Neural progenitor cell (in vitro differentiated cells): ENCODE measurements at regions not wholly inside any gene's neighbourhood (a gene's known extent, or its start where the extent isn't known, plus 50 kb on each side); places are given as distances from the start of the nearest gene placed in this dataset.

Experiments
- DNase-seq: peaks from one replicate; pipeline ENCODE4 v3.0.0-alpha.2; 2016; ENCODE audit warnings: low spot score
- H2AFZ ChIP-seq: fragments of 200-600 bp; sonication (generic); replicated peaks from 2 replicates; pipeline ENCODE4 v1.6.1; 2016; ENCODE audit warnings: antibody characterized with exemption
- H3F3A ChIP-seq: fragments of 200-600 bp; sonication (generic); 2 replicates; pipeline ENCODE4 v1.6.1; 2016; ENCODE audit warnings: antibody characterized with exemption, low read depth
- H3K27ac ChIP-seq: fragments of 200-600 bp; sonication (generic); 2 replicates; pipeline ENCODE4 v1.5.1; 2016; ENCODE audit warnings: mild to moderate bottlenecking
- H3K27me3 ChIP-seq: fragments of 200-600 bp; sonication (generic); 2 replicates; pipeline ENCODE4 v1.6.1; 2016; ENCODE audit warnings: mild to moderate bottlenecking, moderate library complexity
- H3K36me3 ChIP-seq: fragments of 200-600 bp; sonication (generic); 2 replicates; pipeline ENCODE4 v1.5.1; 2016
- H3K4me1 ChIP-seq: fragments of 200-600 bp; sonication (generic); 2 replicates; pipeline ENCODE4 v1.6.1; 2016; ENCODE audit warnings: mixed run types
- H3K4me2 ChIP-seq: fragments of 200-600 bp; sonication (generic); 2 replicates; pipeline ENCODE4 v1.6.1; 2016
- H3K4me3 ChIP-seq: fragments of 200-600 bp; sonication (generic); 2 replicates; pipeline ENCODE4 v1.5.1; 2016
- H3K79me2 ChIP-seq: fragments of 200-600 bp; sonication (generic); 2 replicates; pipeline ENCODE4 v1.6.1; 2016; ENCODE audit warnings: low read depth
- H3K9ac ChIP-seq: fragments of 200-600 bp; sonication (generic); 2 replicates; pipeline ENCODE4 v1.6.1; 2016
- H3K9me3 ChIP-seq: fragments of 200-600 bp; sonication (generic); 2 replicates; pipeline ENCODE4 v1.5.1; 2016; ENCODE audit warnings: low read depth
- H4K20me1 ChIP-seq: fragments of 200-600 bp; sonication (generic); 2 replicates; pipeline ENCODE4 v1.6.1; 2016; ENCODE audit warnings: low read depth
- H3K27ac Mint-ChIP-seq: 3 replicates; pipeline ENCODE4 v1.8.0; 2021; ENCODE audit warnings: mixed read lengths
- H3K27me3 Mint-ChIP-seq: 2 replicates; pipeline ENCODE4 v1.8.0; 2022; ENCODE audit warnings: low read depth, mild to moderate bottlenecking, inconsistent platforms, moderate library complexity, mixed read lengths; ENCODE audit not compliant: insufficient read depth
- H3K36me3 Mint-ChIP-seq: 3 replicates; pipeline ENCODE4 v1.8.0; 2021; ENCODE audit warnings: mixed read lengths
- H3K4me1 Mint-ChIP-seq: 3 replicates; pipeline ENCODE4 v1.8.0; 2021; ENCODE audit warnings: mixed read lengths
- H3K4me3 Mint-ChIP-seq: 3 replicates; pipeline ENCODE4 v1.8.0; 2021; ENCODE audit warnings: mild to moderate bottlenecking, moderate library complexity, mixed read lengths
- H3K9me3 Mint-ChIP-seq: 3 replicates; pipeline ENCODE4 v1.8.0; 2020; ENCODE audit warnings: mixed read lengths
- CTCF ChIP-seq: fragments of 200-600 bp; sonication (generic); IDR thresholded peaks from 2 replicates; pipeline ENCODE4 v1.5.1; 2017; ENCODE audit warnings: antibody characterized with exemption, mild to moderate bottlenecking
- EZH2 ChIP-seq: fragments of 200-600 bp; sonication (generic); IDR thresholded peaks from 2 replicates; pipeline ENCODE4 v1.6.1; 2017; ENCODE audit warnings: antibody characterized with exemption, mild to moderate bottlenecking, moderate library complexity
- EZH2phosphoT487 ChIP-seq: fragments of 200-600 bp; sonication (generic); IDR thresholded peaks from 2 replicates; pipeline ENCODE4 v1.6.1; 2017; ENCODE audit warnings: antibody characterized with exemption

- peaks cover 5% of the 10 kb centered on the region for H3K27me3 Mint-ChIP-seq
- DNase-seq, result no peak
- no peak overlapping the region for H3K27ac ChIP-seq
- H4K20me1 ChIP-seq, result no peaks in the 10 kb centered on the region
- H3K36me3 ChIP-seq, result no peaks in the 10 kb centered on the region
- H3K4me1 ChIP-seq, result no peaks in the 10 kb centered on the region
- TF ChIP-seq CTCF (no peak), EZH2 (no peak), EZH2phosphoT487 (no peak)
- H3K4me3 Mint-ChIP-seq, result no peak overlapping the region
- no peaks in the 10 kb centered on the region for H3K79me2 ChIP-seq
- no peaks in the 10 kb centered on the region for H3K9me3 Mint-ChIP-seq
- no peaks in the 10 kb centered on the region for H3K9me3 ChIP-seq
- H3K4me3 ChIP-seq, result no peak overlapping the region
- no peak overlapping the region for H3K9ac ChIP-seq
- H3K27me3 ChIP-seq, result no peaks in the 10 kb centered on the region
- no peaks in the 10 kb centered on the region for H3K36me3 Mint-ChIP-seq
- H3K27ac Mint-ChIP-seq, result no peak overlapping the region
- no peak overlapping the region for H3K4me2 ChIP-seq
- H3K4me1 Mint-ChIP-seq, result peaks cover 3% of the 10 kb centered on the region
- H3F3A ChIP-seq, result no peaks in the 10 kb centered on the region
- no peak overlapping the region for H2AFZ ChIP-seq
These were observed 153.3 kb upstream of the RUNX1 start for GRCh38 chr21:35202431-35202830.

- Histone ChIP-seq H3K27me3 (no peaks in the 10 kb centered on the region), H3K27ac (no peak overlapping the region), H3K9me3 (no peaks in the 10 kb centered on the region), H3K36me3 (no peaks in the 10 kb centered on the region), H3K9ac (no peak overlapping the region), H4K20me1 (no peaks in the 10 kb centered on the region), H2AFZ (no peak overlapping the region), H3K4me1 (no peaks in the 10 kb centered on the region), H3K4me3 (no peak overlapping the region), H3K4me2 (no peak overlapping the region), H3F3A (no peaks in the 10 kb centered on the region), H3K79me2 (no peaks in the 10 kb centered on the region)
- no peak for DNase-seq
- Mint-ChIP-seq H3K4me1 (peaks cover 3% of the 10 kb centered on the region), H3K36me3 (no peaks in the 10 kb centered on the region), H3K9me3 (peaks cover 2% of the 10 kb centered on the region), H3K4me3 (no peak overlapping the region), H3K27ac (no peak overlapping the region), H3K27me3 (peaks cover 5% of the 10 kb centered on the region)
- TF ChIP-seq EZH2phosphoT487 (no peak), EZH2 (no peak), CTCF (no peak)
These were observed 152.7 kb upstream of the RUNX1 start for GRCh38 chr21:35201799-35202198.

- no peaks in the 10 kb centered on the region for H4K20me1 ChIP-seq
- Mint-ChIP-seq H3K27ac (no peak overlapping the region), H3K9me3 (peaks cover 5% of the 10 kb centered on the region), H3K4me3 (no peak overlapping the region), H3K36me3 (no peaks in the 10 kb centered on the region), H3K4me1 (peaks cover 3% of the 10 kb centered on the region), H3K27me3 (peaks cover 3% of the 10 kb centered on the region)
- H3F3A ChIP-seq, result no peaks in the 10 kb centered on the region
- no peak overlapping the region for H3K4me2 ChIP-seq
- no peak for DNase-seq
- no peak overlapping the region for H2AFZ ChIP-seq
- no peak overlapping the region for H3K27ac ChIP-seq
- H3K9ac ChIP-seq, result no peak overlapping the region
- no peak for TF ChIP-seq EZH2
- no peak for TF ChIP-seq CTCF
- H3K9me3 ChIP-seq, result no peaks in the 10 kb centered on the region
- H3K4me1 ChIP-seq, result no peaks in the 10 kb centered on the region
- H3K27me3 ChIP-seq, result no peaks in the 10 kb centered on the region
- no peak overlapping the region for H3K4me3 ChIP-seq
- H3K36me3 ChIP-seq, result no peaks in the 10 kb centered on the region
- H3K79me2 ChIP-seq, result no peaks in the 10 kb centered on the region
These were observed 152.2 kb upstream of the RUNX1 start for GRCh38 chr21:35201288-35201687.

GRCh38 chr21:35199733-35200015 is 150.6 kb upstream of the RUNX1 start:
- no peak overlapping the region for H2AFZ ChIP-seq
- no peak overlapping the region for H3K4me2 ChIP-seq
- Mint-ChIP-seq H3K4me3 (no peak overlapping the region), H3K9me3 (peaks cover 7% of the 10 kb centered on the region), H3K36me3 (no peaks in the 10 kb centered on the region), H3K27me3 (peaks cover 2% of the 10 kb centered on the region), H3K27ac (no peak overlapping the region), H3K4me1 (no peaks in the 10 kb centered on the region)
- no peaks in the 10 kb centered on the region for H3K27me3 ChIP-seq
- no peak for DNase-seq
- TF ChIP-seq CTCF (no peak), EZH2 (no peak), EZH2phosphoT487 (no peak)
- H3K79me2 ChIP-seq, result no peaks in the 10 kb centered on the region
- H4K20me1 ChIP-seq, result no peaks in the 10 kb centered on the region
- no peaks in the 10 kb centered on the region for H3F3A ChIP-seq
- H3K9me3 ChIP-seq, result no peaks in the 10 kb centered on the region
- H3K4me1 ChIP-seq, result no peaks in the 10 kb centered on the region
- H3K4me3 ChIP-seq, result no peak overlapping the region
- H3K9ac ChIP-seq, result no peak overlapping the region
- no peaks in the 10 kb centered on the region for H3K36me3 ChIP-seq
- H3K27ac ChIP-seq, result no peak overlapping the region
